Midbrain (tissue), 1 donor: ENCODE measurements at regions not wholly inside any gene's neighbourhood (a gene's known extent, or its start where the extent isn't known, plus 50 kb on each side); places are given as distances from the start of the nearest gene placed in this dataset.
"Not testable (repeated sequence)": the region's sequence is repeated elsewhere in the genome, so short reads cannot be mapped to it uniquely, and the experiment has no call there.

ENCODE experiments used
- DNase-seq: peaks from one replicate; lab custom pipeline; 2025; lab: John Stamatoyannopoulos, UW

GRCh38 chr3:171915275-171915674 lies 72.1 kb downstream of the TMEM212 start:
- no peak for DNase-seq

DNA sequence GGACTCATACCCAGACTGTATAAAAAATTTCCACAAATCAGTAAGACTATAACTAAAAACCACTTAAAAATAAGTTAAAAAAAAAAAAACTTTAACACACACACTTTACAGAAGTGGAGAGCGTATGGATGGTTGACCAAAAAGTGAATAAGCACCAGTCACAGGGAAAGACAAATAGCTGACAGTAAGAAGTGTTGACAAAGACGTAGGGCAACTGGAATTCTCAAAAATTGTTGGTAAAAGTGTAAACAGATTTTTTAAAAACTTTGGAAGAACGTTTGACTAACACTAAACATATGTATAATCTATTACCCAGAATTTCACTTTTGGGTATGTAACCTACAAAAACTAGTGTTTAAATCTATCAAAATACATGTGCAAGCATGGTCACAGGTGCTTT lies 73.7 kb downstream of the TMEM212 start:
- no peak for DNase-seq

GRCh38 chr3:171922629-171923028 lies 79.5 kb downstream of the TMEM212 start:
- DNase-seq, result not testable (repeated sequence)

- DNase-seq, result not testable (repeated sequence)
Observed at GRCh38 chr3:171923668-171924067, 80.5 kb downstream of the TMEM212 start.

GRCh38 chr3:171924864-171925263 lies 81.7 kb downstream of the TMEM212 start:
- not testable (repeated sequence) for DNase-seq

- DNase-seq, result no peak
Observed at GRCh38 chr3:171932153-171932611, 89.0 kb downstream of the TMEM212 start.

GRCh38 chr3:171933441-171933840 lies 90.3 kb downstream of the TMEM212 start:
- DNase-seq, result no peak

DNA sequence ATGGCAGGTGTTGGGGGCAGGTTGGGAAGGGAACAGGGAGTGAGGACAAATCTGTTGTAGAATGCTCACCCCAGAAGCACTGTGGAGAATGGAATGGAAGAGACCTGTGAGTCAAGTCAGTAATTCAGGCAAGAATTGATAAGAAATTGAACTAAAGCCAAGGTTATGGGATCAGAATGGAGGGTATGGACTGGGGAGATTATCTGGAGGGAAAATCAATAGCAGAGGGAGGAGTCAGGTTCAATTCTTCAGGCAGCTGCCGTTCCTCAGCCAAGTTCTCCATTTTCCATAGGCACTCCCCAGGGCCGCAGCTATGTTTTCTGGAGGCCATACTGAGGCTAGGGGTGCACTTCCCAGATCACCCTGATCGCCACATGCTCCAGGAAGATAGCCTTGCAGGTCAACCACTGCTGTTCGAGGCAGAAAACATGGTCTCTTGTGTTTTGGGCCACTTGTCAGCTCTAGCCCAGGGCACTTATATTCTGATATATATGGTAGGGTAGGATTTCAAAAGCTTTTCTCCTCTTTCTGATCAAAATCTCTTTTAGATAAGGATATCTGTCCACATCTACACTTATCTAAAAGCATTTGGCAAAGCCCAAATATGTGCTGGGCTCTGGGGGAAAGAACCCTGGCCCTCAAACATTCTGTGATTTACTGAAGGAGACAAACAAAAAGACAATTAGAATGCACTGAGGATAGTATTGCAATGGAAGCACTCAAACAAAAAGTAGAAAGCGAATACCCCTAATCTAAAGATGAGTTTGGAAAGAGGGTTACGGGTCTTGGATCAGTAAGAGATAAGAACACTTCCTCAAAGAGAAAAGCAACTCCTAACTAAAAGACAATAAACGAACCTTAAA lies 92.3 kb downstream of the TMEM212 start:
- no peak for DNase-seq

DNA sequence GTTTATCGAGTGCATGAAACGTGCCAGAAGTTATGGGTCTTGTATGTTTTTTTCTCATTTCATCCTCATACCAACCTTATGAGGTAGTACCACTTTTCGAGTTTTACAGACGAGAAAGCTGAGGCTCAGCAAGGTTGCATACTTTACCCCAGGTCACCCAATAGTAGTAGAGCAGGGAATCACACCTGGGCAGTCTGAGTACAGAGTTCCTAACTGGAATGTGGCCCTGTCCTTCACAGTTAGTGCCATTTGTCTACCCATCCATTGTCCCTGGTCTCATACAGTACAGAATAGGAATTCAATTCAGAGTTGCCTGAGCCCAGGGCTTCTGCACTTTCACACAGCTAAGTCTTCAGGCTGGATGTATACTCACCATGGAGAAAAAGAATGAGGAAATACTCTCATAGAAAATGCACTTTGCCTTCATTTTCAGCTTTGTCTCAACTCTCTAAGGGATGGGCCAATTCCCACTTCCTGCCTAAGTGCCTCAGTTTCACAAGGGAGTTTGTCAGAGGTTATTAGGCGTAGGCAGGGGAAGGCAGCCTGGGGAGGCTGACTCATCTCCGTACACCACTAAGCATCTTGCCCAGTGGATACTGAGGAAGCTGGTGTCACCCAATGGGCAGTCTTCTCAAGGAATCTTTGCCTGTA lies 93.2 kb downstream of the TMEM212 start:
- no peak for DNase-seq

GRCh38 chr3:171939578-171939977 lies 96.4 kb downstream of the TMEM212 start:
- no peak for DNase-seq

DNA sequence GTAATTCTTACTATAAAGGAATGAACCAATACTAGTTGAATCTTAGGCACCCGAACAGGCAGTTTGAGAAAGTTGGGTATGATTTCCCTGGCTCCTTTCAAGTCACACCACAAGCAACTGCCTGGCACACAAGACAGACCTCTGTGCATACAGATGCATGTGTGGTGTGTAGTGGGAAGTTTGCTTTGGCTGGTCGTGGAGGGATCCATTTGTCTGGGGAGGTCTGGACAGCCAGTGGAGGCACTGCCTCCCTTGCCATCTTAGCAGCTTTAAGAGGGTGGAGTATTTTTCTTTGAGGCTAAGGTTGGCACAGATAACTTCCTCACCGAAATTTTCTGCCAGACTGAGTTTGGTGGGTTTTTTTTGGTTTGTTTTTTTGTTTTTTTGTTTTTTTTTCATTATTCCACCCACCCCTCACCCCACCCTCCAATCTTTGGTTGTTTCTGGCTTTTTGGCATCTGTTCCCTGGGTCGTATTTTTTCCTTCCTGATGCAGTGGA lies 97.1 kb downstream of the TMEM212 start:
- DNase-seq, result no peak

GRCh38 chr3:171943262-171944117 lies 95.9 kb upstream of the FNDC3B start:
- no peak for DNase-seq

GRCh38 chr3:171944118-171945016 lies 95.0 kb upstream of the FNDC3B start:
- no peak for DNase-seq

GRCh38 chr3:171948674-171949073 lies 90.7 kb upstream of the FNDC3B start:
- no peak for DNase-seq

DNA sequence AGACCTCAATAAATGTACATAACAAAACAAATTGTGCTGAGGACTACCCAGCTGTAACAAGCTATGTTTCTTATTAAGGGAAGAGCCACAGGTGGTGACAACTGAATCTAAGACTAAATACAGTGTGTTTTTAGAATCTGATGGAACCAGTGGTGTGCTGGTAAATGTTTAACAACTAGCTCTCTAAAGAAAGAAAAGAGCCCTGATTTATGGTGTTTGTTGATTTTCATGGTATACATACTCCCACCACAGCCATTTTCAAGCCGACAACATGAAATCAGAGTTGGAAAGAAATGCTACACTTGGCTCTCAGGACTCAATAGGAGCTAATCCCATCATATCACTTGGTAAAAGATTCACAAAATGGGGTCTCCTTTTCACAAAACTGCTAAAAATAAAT lies 89.8 kb upstream of the FNDC3B start:
- DNase-seq, result no peak

- no peak for DNase-seq
Observed at GRCh38 chr3:171950373-171950772, 89.0 kb upstream of the FNDC3B start.

DNA sequence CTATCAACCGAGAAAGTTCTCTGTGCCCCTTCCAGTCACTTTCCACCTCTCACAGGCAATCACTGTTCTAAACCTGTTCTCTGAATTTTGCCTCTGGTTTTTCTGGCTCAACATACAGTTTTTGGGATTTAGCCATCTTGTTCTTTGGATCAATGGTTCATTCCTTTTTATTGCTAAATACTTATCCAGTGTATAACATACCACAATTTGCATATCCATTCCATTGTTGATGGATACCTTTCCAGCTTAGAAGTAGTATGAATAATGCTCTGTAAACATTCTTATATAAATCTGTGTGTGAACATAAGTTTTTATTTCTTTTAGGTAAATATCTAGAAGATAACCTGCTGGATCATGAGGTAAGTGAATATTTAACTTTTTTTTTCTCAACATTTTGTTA lies 87.8 kb upstream of the FNDC3B start:
- no peak for DNase-seq

- DNase-seq, result no peak
Observed at GRCh38 chr3:171953301-171954022, 85.9 kb upstream of the FNDC3B start.

- DNase-seq, result no peak
Observed at GRCh38 chr3:171954690-171955383, 84.5 kb upstream of the FNDC3B start.

- DNase-seq, result no peak
Observed at GRCh38 chr3:171955598-171955997, 83.8 kb upstream of the FNDC3B start.
